DMS 273 (cell line): ENCODE measurements at regions not wholly inside any gene's neighbourhood (a gene's known extent, or its start where the extent isn't known, plus 50 kb on each side); places are given as distances from the start of the nearest gene placed in this dataset.
"Not testable (repeated sequence)": the region's sequence is repeated elsewhere in the genome, so short reads cannot be mapped to it uniquely, and the experiment has no call there.

Source experiments
- DNase-seq: peaks from one replicate; lab custom pipeline; 2025; ENCODE audit not compliant: unreplicated experiment; lab: John Stamatoyannopoulos, UW

GRCh38 chr2:11877764-11878163 is 131.3 kb downstream of the LPIN1 start:
- no peak for DNase-seq

DNA sequence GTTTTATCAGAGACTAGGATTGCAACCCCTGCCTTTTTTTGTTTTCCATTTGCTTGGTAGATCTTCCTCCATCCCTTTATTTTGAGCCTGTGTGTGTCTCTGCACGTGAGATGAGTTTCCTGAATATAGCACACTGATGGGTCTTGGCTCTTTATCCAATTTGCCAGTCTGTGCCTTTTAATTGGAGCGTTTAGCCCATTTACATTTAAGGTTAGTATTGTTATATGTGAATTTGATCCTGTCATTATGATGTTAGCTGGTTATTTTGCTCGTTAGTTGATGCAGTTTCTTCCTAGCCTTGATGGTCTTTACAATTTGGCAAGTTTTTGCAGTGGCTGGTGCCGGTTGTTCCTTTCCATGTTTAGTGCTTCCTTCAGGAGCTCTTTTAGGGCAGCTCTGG is 138.8 kb downstream of the LPIN1 start:
- DNase-seq = not testable (repeated sequence)

DNA sequence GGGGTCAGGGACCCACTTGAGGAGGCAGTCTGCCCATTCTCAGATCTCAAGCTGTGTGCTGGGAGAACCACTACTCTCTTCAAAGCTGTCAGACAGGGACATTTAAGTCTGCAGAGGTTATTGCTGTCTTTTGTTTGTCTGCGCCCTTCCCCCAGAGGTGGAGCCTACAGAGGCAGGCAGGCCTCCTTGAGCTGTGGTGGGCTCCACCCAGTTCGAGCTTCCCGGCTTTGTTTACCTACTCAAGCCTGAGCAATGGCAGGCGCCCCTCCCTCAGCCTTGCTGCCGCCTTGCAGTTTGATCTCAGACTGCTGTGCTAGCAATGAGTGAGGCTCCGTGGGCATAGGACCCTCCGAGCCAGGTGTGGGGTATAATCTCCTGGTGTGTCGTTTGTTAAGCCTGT is 140.5 kb downstream of the LPIN1 start:
- DNase-seq = not testable (repeated sequence)

DNA sequence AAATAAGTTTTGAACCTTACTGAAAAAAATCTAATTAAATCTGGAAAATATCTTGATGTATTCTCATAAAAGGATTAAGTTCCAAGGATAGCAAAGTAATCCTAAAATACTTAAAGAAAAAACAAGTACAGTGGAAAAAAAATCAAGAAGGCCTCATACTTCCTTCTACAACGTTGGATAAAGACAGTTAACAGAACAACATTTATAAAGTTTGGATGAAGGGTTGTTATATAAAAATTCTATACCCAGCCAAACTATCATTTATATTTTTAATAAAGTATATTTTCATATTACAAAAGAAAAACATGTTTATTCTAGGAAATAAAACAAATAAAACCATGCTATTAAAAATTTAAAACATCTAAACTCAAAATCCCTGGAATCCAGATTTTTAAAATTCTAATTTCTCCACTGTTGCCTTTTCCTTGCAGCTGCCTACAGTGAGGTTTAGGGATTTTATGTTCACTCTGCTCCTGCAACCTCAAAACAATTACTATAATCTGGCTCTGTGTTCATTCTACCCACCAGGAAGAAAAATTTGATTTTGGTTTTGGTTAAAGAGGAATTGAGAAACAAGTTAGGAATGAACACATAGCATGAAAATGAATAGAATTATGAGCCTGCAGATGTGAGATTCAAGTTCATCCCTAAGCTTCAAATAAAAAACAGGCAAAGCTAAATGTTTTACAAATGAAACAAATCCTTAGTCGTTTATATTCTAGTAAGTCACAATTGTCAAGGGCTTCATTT is 142.8 kb downstream of the LPIN1 start:
- no peak for DNase-seq

- no peak for DNase-seq
Observed at GRCh38 chr2:11889854-11890253, 143.4 kb downstream of the LPIN1 start.

DNA sequence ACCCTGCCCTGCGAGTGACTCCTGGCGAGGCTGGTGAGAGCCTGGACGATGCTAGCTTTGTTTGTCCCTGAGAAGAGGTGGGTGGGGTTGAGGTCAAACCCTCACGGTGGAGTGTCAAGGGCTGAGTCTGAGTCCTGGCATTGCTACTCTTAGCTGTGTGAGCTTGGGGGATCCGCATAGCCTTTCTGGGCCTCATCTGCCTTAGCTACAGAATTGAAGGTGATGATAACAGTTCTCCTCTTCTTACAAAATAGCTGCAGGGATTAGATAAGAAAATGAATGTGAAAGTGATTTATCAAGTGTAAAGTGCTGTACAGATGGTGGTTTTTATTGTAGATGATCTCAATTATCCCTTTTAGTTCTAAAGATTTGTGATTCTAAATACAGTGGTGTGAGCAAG is 144.6 kb downstream of the LPIN1 start:
- DNase-seq = no peak

DNA sequence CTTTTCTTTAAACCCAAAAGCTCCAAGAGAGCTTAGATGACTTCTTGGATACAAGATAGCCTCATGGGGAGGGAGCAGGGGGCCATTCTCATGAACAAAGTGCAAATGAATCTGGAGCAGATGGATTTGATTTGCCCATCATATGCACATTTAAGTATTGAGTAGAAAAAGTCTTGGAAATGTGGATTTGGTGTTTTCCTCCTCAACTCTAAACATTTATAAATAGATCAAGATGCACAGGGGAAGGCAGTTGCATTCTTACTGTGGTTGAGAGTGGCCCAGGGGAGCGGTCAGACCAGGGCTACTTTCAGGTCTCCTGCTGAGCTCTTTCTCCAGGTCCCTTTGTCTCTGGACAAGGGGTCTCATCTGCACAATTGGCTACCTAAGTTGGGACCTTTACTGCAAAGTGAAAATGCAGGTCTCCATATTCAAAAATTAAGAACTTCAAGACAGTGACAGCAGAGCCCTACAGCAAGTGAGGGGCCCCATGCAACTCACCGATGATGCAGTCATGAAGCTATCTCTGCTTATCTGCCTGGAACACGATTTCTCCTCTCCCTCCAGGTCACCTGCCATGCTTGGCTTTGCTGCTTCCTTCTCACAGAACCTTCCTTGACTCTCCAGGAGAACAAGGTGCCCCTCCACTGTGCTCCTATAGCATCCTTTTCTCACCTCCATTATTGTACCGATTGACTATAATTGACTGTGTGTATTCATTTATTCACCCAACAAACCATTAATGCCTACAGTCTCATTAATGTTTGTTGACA is 145.4 kb downstream of the LPIN1 start:
- DNase-seq = no peak

DNA sequence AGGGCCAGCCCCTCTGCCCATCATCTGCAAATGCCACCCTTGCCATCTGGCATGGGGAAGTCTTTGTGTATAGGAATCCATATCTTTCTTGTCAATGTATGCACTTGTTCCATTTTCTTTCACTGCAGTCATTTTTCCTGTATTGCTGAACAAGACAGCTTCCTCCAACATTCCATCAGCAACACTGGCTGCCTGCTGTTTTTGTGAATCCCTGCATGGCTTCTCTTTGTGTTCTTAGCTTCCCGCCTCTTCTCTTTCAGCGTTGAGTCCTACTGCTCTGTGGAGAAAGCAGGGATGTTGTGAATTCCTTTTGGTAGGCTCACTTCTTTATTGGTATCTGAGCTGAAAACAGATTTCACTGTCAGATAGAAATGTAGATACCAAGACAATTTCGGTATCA is 150.0 kb downstream of the LPIN1 start:
- DNase-seq = no peak

- no peak for DNase-seq
Observed at GRCh38 chr2:11898576-11898975, 152.1 kb downstream of the LPIN1 start.

DNA sequence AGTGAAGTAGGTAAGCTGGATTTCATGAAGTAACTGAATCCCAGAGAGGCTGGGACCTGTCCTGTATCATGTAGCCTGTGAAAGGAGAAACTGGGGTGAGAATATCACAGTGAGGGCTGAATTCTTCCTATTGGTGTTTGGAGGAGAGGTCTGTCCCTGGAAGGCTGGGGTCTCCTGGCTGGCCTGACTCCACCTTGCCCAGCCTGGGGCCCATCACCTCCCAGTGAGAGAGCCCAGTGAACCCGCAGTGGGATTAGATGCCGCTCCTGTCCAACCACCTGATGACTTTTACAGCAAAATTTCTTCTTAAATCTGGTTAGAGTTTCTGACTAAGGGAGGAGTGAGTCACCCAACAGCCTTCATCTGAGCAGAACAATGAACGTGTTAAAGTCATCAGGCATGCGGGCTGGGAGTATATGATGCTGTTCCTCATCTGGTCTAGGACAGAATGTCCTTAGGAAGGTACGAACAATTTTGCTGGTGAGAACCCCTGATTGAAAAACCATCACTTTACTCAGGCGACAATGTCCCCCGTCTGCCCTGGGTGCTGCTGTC is 152.9 kb downstream of the LPIN1 start:
- DNase-seq = no peak

DNA sequence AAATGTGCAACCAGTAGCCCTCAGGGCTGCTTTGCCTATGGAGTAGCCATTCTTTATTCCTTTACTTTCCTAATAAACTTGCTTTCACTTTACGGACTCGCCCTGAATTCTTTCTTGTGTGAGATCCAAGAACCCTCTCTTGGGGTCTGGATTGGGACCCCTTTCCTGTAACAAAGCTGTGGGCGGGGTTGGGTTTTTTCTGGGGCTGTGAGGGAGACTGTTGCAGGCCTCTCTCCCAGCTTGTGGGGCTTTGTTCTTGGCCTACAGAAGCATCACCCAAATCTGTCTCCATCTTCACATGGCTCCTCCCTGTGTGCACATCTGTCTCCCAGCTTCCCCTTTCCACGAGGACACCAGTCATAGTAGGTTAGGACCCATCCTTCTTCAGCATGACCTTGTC is 154.5 kb downstream of the LPIN1 start:
- not testable (repeated sequence) for DNase-seq

GRCh38 chr2:11901351-11902069 is 155.1 kb downstream of the LPIN1 start:
- DNase-seq = no peak

DNA sequence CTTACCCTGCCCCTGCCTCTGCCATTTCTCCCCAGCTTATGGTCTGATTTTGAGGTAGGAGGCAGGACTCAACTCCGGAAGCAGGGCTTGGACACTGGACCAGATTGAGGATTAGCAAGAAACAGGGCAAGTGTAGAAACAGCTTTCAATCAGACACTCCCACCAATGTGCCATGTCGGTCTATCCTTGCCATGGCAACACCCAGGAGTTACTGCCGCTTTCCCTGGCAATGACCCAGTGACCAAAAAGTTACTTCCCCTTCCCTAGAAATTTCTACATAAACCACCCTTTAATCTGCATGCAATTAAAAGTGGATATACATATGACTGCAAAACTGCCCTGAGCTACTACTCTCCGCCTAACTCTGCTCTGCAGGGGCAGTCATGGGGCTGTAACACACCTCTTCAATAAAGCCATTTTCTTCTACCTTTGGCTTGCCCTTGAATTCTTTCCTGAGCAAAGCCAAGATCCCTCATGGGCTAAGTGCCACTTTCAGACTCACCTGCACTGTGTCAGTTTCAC is 156.7 kb downstream of the LPIN1 start:
- DNase-seq = no peak

DNA sequence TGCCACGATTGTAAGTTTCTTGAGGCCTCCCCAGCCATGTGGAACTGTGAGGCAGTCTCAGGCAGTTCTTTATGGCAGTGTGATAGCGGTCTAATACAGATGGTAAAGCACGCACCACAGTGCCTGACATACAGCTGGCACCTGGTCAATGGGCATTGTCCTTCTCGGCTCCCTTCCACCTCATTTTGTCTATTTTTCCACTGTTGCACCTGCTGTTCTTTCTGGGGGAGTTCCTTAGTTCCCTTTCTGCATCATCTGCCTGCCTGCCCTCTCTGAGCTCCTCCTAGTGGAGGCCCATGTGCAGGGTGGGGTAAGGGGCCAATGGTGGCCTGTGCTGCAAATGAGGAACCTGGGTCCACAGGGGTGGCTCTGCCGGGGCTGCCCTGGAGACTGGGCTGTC is 157.6 kb downstream of the LPIN1 start:
- no peak for DNase-seq

DNA sequence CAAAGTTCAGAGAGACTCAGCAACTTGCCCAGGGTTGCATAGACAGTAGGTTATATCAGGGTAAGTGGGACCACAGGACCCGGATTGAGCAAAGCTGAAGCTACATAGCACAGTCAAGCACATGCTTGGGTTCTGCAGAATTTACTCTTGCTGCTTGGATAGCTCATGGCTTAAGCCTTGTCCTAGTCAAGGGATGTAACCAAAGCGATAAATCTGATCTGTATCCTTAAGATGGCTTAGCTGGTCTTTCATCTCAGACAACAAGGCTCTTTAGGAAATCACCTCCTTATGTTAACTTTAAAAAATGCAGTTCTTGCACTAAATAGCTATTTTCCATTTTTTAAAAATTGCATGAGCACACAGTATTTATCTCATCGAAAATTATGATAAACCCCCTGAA is 158.5 kb downstream of the LPIN1 start:
- DNase-seq = no peak

DNA sequence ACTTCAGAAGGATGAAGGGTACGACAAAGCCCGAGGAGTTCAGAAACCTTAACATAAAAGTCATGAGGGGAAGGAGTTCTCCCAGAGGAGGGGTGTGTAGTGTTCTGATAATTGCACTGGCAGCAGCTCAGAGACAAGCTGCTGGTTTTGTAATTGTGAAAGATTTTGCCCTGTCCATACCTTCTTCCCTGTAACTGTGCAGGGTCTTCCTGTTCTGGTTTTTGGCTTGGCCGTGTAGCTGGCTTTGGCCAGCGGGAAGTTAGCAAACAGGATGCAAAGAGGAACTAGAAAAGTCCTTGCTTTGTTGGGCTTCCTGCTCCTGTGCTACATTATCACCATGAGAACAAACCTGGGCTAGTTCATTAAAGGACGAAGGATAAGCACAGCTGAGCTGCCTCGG is 160.8 kb downstream of the LPIN1 start:
- no peak for DNase-seq

GRCh38 chr2:11910971-11911370 is 164.5 kb downstream of the LPIN1 start:
- DNase-seq = no peak

GRCh38 chr2:11912980-11913379 is 166.5 kb downstream of the LPIN1 start:
- no peak for DNase-seq

DNA sequence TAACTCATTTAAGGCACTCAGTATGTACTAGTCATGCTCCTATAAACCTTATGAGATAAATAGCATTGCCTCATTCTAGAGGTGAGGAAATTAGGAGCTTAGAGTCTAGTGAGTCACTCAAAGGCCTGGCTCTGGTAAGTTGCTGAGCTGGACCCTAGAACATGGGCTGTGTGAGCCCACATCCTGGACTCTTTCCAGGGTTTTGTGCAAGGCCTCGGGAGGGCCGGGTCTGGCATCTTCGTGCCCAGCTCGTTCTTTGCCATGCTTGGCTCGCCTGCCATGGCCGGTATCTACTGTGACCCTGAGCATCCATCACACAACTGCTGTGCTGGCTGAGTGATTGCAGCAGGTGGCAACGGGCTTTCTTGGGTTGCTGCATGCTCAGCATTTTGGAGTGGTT is 168.0 kb downstream of the LPIN1 start:
- no peak for DNase-seq

DNA sequence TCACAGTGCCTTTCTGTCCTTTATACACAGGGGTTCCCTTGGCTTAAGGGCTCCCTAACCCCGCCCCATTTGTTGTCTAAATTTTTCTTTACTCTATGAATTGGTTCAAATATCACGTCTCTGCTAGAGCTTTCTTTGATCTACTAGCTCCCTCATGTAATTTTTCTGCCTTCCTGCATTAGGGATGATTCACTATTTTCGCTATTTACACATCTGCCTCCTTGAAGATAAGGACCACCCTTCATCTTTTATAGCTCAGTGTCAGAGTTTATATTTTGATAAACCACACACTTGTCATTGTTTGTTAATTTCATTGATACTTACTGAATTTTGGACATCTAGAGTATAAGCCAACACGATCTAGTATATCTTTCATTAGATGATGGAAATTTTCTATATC is 169.2 kb downstream of the LPIN1 start:
- DNase-seq = no peak

GRCh38 chr2:11919953-11920352 is 173.5 kb downstream of the LPIN1 start:
- no peak for DNase-seq
